Activated naive CD4-positive, alpha-beta T cell (primary cell): ENCODE measurements at regions not wholly inside any gene's neighbourhood (a gene's known extent, or its start where the extent isn't known, plus 50 kb on each side); places are given as distances from the start of the nearest gene placed in this dataset.

ENCODE experiments used
- DNase-seq, 4 experiments: peaks; one replicate each; lab custom pipeline; 2025; lab: John Stamatoyannopoulos, UW

- DNase-seq: no peak
Measured at GRCh38 chr2:122500316-122501105, 745.1 kb downstream of the TSN start.

GRCh38 chr2:122506620-122507019, 751.2 kb downstream of the TSN start:
- DNase-seq: no peak

GRCh38 chr2:122507261-122507660, 751.8 kb downstream of the TSN start:
- no peak for DNase-seq

DNA sequence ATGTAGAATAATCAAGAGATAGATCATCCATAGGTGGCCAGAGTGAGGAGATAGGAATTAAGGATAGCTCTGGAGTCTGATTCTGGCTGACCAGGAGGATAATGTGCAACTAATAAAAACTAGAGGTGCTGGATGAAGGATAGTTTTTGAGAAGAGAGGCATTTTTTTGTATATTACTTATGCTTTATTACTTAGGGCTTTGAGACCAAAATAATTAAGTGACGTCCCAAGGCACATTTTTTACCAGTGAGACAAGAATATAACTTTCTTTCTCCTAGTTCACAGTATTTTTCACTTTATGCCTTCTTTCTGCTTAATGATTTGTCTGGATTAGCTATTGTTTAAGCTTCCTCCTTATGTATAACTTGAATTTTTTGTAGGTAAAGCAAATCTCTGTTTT, 756.6 kb downstream of the TSN start:
- no peak for DNase-seq

DNA sequence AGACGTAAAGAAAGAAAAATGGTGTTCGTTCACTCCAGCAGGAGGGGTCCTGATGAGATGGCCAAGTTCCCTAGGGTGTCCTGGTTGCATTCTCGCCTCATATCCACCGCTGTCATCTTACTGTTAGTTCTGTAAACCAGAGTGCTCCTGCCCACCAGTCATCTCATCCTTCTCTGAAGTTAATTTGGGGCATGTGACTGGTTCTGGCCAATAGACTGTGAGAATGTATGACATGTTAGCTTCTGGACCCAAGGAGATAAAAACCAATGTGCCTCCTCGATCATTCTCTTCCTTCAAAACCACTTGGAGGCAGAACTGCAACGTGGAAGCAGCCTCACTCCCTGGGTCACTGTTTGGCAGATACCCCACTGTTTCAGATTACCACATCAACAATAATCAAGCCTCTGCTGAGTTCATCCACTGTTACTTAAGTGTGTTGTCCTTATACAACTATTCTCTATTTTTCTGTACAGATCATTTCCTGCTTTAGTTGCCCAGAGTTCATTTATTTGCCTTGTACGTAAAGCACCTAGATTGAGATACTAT, 759.1 kb downstream of the TSN start:
- no peak for DNase-seq

- no peak for DNase-seq
Measured at GRCh38 chr2:122515731-122516290, 760.4 kb downstream of the TSN start.

- no peak for DNase-seq
Measured at GRCh38 chr2:122516775-122517174, 761.3 kb downstream of the TSN start.

DNA sequence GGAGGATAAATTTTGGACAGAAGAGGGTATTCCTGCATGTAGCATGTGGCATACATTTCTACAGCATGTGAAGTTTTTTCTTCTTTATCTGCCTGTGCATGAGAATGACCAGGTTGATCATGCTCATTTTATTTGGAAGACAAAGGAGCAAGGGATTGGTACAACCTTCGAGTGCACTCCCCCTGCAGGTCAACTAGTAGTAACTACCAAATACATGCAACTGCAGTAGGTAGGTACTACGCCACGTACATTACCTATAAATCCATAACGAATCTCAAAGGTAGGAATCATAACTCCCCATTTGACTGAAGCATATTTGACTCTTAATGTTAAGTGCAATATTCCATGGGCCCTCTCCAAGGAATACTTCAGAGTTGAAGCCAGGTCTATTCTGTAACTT, 763.9 kb downstream of the TSN start:
- DNase-seq: no peak

GRCh38 chr2:122519821-122520611, 764.6 kb downstream of the TSN start:
- DNase-seq: no peak

- no peak for DNase-seq
Measured at GRCh38 chr2:122523143-122523542, 767.7 kb downstream of the TSN start.

DNA sequence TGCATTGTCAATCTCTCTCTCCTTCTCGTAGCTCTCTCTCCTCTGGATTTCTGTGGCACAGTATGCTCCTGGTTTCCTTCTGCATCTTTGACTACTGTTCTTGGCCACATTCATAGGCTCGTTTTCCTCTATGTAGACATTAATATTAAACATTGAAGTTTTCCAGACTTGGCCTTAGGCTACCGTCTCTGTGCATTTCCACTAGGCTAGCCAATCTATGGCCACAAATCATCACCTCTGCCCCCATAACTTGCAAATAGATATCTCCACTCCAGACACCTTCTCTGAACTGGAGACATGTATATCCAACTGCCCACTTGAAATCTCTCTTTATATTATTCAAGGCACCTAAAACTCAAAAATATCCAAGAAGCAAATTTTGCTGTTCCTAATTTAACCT, 768.5 kb downstream of the TSN start:
- no peak for DNase-seq

GRCh38 chr2:122525336-122525735, 769.9 kb downstream of the TSN start:
- DNase-seq: no peak

- DNase-seq: no peak
Measured at GRCh38 chr2:122528061-122528460, 772.6 kb downstream of the TSN start.

DNA sequence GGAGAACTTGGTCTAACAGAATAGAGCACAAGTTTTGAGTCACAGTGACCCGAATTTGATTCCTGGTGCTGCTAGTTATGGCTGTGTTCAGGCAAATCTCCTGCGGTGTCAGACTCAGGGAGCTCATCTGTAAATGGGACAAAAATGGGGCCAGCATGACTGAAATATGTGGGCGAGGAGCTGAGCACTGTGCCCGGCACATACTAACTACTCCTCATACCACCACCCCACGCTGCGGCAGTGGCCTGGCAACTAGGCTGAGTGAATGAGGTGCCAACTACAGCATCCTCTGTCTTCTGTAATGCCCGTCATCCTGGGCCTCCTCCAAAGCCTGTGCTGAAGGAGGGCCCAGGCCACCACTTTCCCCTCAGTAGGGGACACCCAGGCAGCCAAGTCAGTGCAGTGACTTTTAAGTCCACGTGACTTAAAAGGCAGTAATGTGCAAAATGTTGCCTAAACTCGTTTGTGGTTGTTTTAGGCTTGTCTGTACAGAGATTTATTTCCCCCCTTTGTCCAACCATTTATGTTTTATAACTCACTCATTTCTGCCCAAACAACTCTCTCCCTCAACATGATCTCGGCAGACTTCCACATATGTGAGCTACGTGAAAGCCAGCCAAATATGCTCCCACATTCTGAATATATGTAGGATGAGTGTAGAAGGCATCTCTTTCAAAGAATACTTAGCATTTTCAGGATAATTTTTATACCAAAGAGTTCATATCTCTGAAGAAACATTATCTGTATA, 773.7 kb downstream of the TSN start:
- no peak for DNase-seq

- DNase-seq: no peak
Measured at GRCh38 chr2:122530814-122531213, 775.4 kb downstream of the TSN start.

DNA sequence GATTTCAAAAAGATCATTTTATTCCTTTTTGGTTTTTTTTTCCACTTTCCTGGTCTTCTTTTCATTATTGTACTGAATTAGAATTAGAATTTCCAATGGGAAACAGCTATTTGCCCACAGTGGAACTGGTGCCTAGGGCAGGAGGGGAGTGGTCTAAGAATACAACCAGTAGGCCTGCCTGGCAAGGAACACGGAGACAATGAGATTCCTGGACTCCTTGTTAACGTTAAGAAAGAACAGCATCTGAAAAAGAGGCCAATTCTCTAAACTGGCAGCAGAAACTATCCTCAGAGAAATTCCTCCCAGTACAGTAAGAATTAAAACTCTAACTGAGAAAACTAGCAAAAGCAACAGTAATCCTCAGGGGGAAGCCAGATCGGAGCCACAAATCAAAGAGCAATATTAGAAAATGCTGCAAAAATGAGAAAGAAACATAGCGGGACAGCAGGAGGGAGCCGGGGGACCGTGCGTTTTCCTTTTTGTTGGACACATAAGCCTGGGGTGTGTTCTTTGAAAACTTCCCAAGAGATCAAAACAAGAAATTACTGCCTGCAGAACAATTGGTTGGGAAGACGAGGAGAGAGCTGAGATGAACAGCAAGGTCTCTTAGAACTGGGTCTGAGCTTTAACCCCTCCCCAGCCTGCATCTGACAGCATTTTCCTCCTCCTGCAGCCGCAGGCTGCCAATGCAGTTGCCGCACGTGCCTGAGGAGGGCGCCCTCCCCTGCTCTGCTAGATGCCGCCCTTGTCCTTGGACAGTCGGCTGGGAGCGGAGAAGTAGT, 776.0 kb downstream of the TSN start:
- DNase-seq: no peak

GRCh38 chr2:122532072-122532344, 776.6 kb downstream of the TSN start:
- no peak for DNase-seq

DNA sequence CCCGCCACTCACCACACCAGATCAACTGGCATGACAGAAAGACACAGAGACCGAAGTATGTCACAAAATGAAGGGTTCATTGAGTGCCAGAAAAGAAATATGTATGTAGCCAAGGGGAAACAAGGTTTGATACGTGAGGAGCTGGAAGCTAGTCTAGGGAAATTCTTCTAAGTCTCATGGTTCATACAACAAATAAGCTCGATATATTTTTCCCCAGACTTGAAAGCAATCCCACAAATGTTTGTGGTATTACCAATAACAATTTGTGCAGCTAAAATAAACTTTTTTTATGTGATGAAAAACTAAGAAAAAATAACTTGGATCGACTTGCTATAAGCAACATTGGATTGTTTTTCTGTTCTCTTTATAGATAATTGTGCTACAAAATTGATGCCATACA, 777.0 kb downstream of the TSN start:
- DNase-seq: no peak

- no peak for DNase-seq
Measured at GRCh38 chr2:122535960-122536505, 780.6 kb downstream of the TSN start.

GRCh38 chr2:122539311-122539710, 783.9 kb downstream of the TSN start:
- DNase-seq: no peak

DNA sequence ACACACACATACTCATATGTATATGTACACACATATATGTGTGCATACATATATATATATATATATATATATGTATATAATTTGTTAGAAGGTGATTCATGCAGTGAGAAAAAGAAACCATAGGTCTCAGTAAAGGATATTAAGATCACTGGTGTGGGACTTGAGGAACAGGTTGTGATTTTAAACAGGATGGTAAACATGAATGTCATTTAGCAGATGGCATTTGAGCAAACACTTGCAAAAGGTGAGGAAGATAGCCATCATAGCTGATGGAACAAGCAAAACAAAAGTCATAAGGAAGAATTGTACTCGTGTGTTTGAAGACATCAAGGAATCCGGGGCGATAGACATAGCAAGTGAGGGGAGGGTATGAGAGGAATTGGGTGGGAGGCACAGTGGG, 784.5 kb downstream of the TSN start:
- no peak for DNase-seq
